A549 (cell line): ENCODE measurements at regions not wholly inside any gene's neighbourhood (a gene's known extent, or its start where the extent isn't known, plus 50 kb on each side); places are given as distances from the start of the nearest gene placed in this dataset.

Experiments
- ATAC-seq, 2 experiments: fragments of 200-7000 bp in 1 of 2; fragments of >200 bp in 1 of 2; cut with Nextera tagmentation in 1 of 2; cut with Tn5 transposase in 1 of 2; 3 replicates each; pipeline versions ENCODE4 v1.8.0 to v1.9.1; 2018 to 2020; ENCODE audit warnings: mild to moderate bottlenecking in 1 of 2, moderate library complexity in 1 of 2
- CTCF ChIA-PET: fragments of 300-600 bp; sonication (Branson Sonifier 250); formaldehyde crosslinking; extraction: SDS; loops from one replicate; lab custom pipeline; 2021; ENCODE audit warnings: antibody characterized with exemption, inconsistent platforms; lab: Yijun Ruan, JAX
- POLR2A ChIA-PET: fragments of 350-600 bp; formaldehyde crosslinking; extraction: SDS; loops from one replicate; lab custom pipeline; 2021; ENCODE audit warnings: antibody characterized with exemption, inconsistent platforms; lab: Yijun Ruan, JAX
- DNase-seq, 2 experiments: peaks; one replicate each; pipeline versions ENCODE4 v3.0.0 to v3.0.0-alpha.2; 2011 to 2016; ENCODE audit warnings: low read depth in 1 of 2, low spot score in 1 of 2
- FAIRE-seq: peaks from 2 replicates; lab custom pipeline; 2011; peaks lifted over from hg19 to GRCh38; lab: Jason Lieb, UNC
- H3K27ac ChIP-seq, 2 experiments: fragments of >200 bp; sonication (Bioruptor Twin); formaldehyde crosslinking; 3 replicates each; pipeline ENCODE4 v1.5.1; 2016 to 2017
- H3K4me1 ChIP-seq: fragments of >200 bp; sonication (Bioruptor Twin); formaldehyde crosslinking; 3 replicates; pipeline ENCODE4 v1.6.1; 2016
- H3K4me2 ChIP-seq: fragments of >200 bp; sonication (Bioruptor Twin); formaldehyde crosslinking; 3 replicates; pipeline ENCODE4 v1.6.1; 2016
- H3K4me3 ChIP-seq: fragments of >200 bp; sonication (Bioruptor Twin); formaldehyde crosslinking; 3 replicates; pipeline ENCODE4 v1.5.1; 2016
- H3K9me3 ChIP-seq: fragments of >200 bp; sonication (Bioruptor Twin); formaldehyde crosslinking; 3 replicates; pipeline ENCODE4 v1.6.1; 2016
- BCL3 ChIP-seq: fragments of >200 bp; sonication (Bioruptor Twin); formaldehyde crosslinking; IDR thresholded peaks from 3 replicates; pipeline ENCODE4 v1.6.1; 2016
- BHLHE40 ChIP-seq: IDR thresholded peaks from 2 replicates; pipeline ENCODE4 v1.6.1; 2012; ENCODE audit warnings: low read depth, low read length, inconsistent platforms
- CBX2 ChIP-seq: fragments of 200-600 bp; sonication (generic); IDR thresholded peaks from 2 replicates; pipeline ENCODE4 v1.6.1; 2016; ENCODE audit warnings: low read depth, mild to moderate bottlenecking, borderline replicate concordance
- CEBPB ChIP-seq, 2 experiments: fragments of >200 bp in 1 of 2; sonication (Bioruptor Twin) in 1 of 2; formaldehyde crosslinking in 1 of 2; IDR thresholded peaks; 2 replicates each; pipeline ENCODE4 v1.6.1; 2012 to 2016
- CHD2 ChIP-seq: fragments of 150-350 bp; IDR thresholded peaks from 2 replicates; pipeline ENCODE4 v1.6.1; 2014; ENCODE audit warnings: low read length; ENCODE audit not compliant: partially characterized antibody
- CTCF ChIP-seq: fragments of >200 bp; sonication (Bioruptor Twin); formaldehyde crosslinking; IDR thresholded peaks from 3 replicates; pipeline ENCODE4 v1.5.1; 2016
- E2F6 ChIP-seq: IDR thresholded peaks from 2 replicates; pipeline ENCODE4 v1.6.1; 2012; ENCODE audit warnings: low read depth, borderline replicate concordance
- EHMT2 ChIP-seq: fragments of 200-600 bp; sonication (generic); IDR thresholded peaks from 2 replicates; pipeline ENCODE4 v1.6.1; 2016; ENCODE audit warnings: antibody characterized with exemption, low read depth, mild to moderate bottlenecking, moderate library complexity
- FOSL2 ChIP-seq, 2 experiments: fragments of 450-650 bp in 1 of 2; fragments of >200 bp in 1 of 2; sonication (Bioruptor Twin) in 1 of 2; formaldehyde crosslinking; IDR thresholded peaks; 2 replicates each; pipeline versions ENCODE4 v1.5.0 to v1.6.1; 2016 to 2020; ENCODE audit warnings: mild to moderate bottlenecking in 1 of 2, moderate library complexity in 1 of 2
- FOXS1 ChIP-seq: fragments of 250-450 bp; sonication (Bioruptor Pico); IDR thresholded peaks from 2 replicates; pipeline ENCODE4 v1.5.0; 2020; ENCODE audit warnings: mild to moderate bottlenecking, moderate library complexity
- GATA3 ChIP-seq: IDR thresholded peaks from 2 replicates; pipeline ENCODE4 v1.6.1; 2012; ENCODE audit warnings: borderline replicate concordance
- HDAC2 ChIP-seq: fragments of 200-600 bp; sonication (generic); IDR thresholded peaks from 2 replicates; pipeline ENCODE4 v1.6.1; 2016
- HES2 ChIP-seq: fragments of >200 bp; sonication (Bioruptor Twin); formaldehyde crosslinking; IDR thresholded peaks from 2 replicates; pipeline ENCODE4 v1.6.1; 2016
- HEYL ChIP-seq: fragments of 250-450 bp; sonication (Bioruptor Pico); IDR thresholded peaks from 2 replicates; pipeline ENCODE4 v1.8.0; 2021; ENCODE audit warnings: mild to moderate bottlenecking, moderate library complexity
- HOXA7 ChIP-seq: fragments of 250-450 bp; sonication (Bioruptor Pico); IDR thresholded peaks from 2 replicates; pipeline ENCODE4 v1.5.0; 2020; ENCODE audit warnings: mild to moderate bottlenecking, moderate library complexity
- JUN ChIP-seq, 2 experiments: fragments of >200 bp; sonication (Bioruptor Twin); formaldehyde crosslinking; IDR thresholded peaks; 2 replicates in 1 of 2; 3 replicates in 1 of 2; pipeline ENCODE4 v1.6.1; 2016 to 2017
- JUNB ChIP-seq: fragments of >200 bp; sonication (Bioruptor Twin); formaldehyde crosslinking; IDR thresholded peaks from 2 replicates; pipeline ENCODE4 v1.6.1; 2016
- KDM1A ChIP-seq: fragments of 200-600 bp; sonication (generic); IDR thresholded peaks from 2 replicates; pipeline ENCODE4 v1.6.1; 2016; ENCODE audit warnings: low read depth, mild to moderate bottlenecking
- MAFK ChIP-seq: fragments of 450-650 bp; IDR thresholded peaks from 2 replicates; pipeline ENCODE4 v1.6.1; 2014; ENCODE audit not compliant: partially characterized antibody
- MAX ChIP-seq: IDR thresholded peaks from 2 replicates; pipeline ENCODE4 v1.6.1; 2012
- MYC ChIP-seq: IDR thresholded peaks from 2 replicates; pipeline ENCODE4 v1.6.1; 2012; ENCODE audit warnings: mild to moderate bottlenecking, inconsistent platforms, low read length, improper control_type of control experiment, borderline replicate concordance
- NR3C1 ChIP-seq: fragments of >200 bp; sonication (Bioruptor Twin); formaldehyde crosslinking; IDR thresholded peaks from 3 replicates; pipeline ENCODE4 v1.6.1; 2017
- POLR2A ChIP-seq: IDR thresholded peaks from 2 replicates; pipeline ENCODE4 v1.6.1; 2012; ENCODE audit warnings: mild to moderate bottlenecking, low read length
- RARB ChIP-seq: fragments of 250-450 bp; sonication (Bioruptor Pico); IDR thresholded peaks from 2 replicates; pipeline ENCODE4 v1.8.0; 2021; ENCODE audit warnings: mild to moderate bottlenecking, moderate library complexity
- RNF2 ChIP-seq: fragments of 200-600 bp; sonication (generic); IDR thresholded peaks from 2 replicates; pipeline ENCODE4 v1.6.1; 2016; ENCODE audit warnings: low read depth, mild to moderate bottlenecking, antibody characterized with exemption, moderate library complexity, borderline replicate concordance
- SREBF2 ChIP-seq: fragments of 450-650 bp; IDR thresholded peaks from 2 replicates; pipeline ENCODE4 v1.6.1; 2014; ENCODE audit warnings: mild to moderate bottlenecking, moderate library complexity
- TFCP2L1 ChIP-seq: fragments of 250-450 bp; sonication (Bioruptor Pico); IDR thresholded peaks from 2 replicates; pipeline ENCODE4 v1.5.0; 2021; ENCODE audit warnings: mild to moderate bottlenecking
- ZFP36 ChIP-seq: fragments of 450-650 bp; IDR thresholded peaks from 2 replicates; pipeline ENCODE4 v1.6.1; 2014; ENCODE audit warnings: borderline replicate concordance; ENCODE audit not compliant: partially characterized antibody
- WGBS: methylation state at CpG from one replicate; pipeline ENCODE4 v1.1.6; 2017; ENCODE audit errors: missing lambda C conversion rate; 5-methylcytosine and 5-hydroxymethylcytosine counted together

GRCh38 chr17:45704251-45704650 lies 79.9 kb upstream of the CRHR1 start (continued):
- TF ChIP-seq BCL3 (no peak), KDM1A (no peak), RNF2 (no peak)

- H3K27ac ChIP-seq: peak overlapping the region in 1 of 2 experiments; percentile 23; a peak in 2 of 6 replicates
- peak; percentile 55; the same call in 1 of the 2 replicates for TF ChIP-seq GATA3
- TF ChIP-seq FOXS1 (CRISPR knock-in tag): peak; percentile 43; the same call in 1 of the 2 replicates
- TF ChIP-seq FOSL2 (IDR thresholded peaks at IDR 0.05): peak; percentile 96
- peak; percentile 94 for TF ChIP-seq FOSL2 (CRISPR knock-in tag; IDR thresholded peaks at IDR 0.05)
- no peak for TF ChIP-seq CTCF
- TF ChIP-seq JUNB: peak; percentile 81
- TF ChIP-seq JUN (IDR thresholded peaks at IDR 0.05): peak in 1 of 2 experiments; percentile 51; a peak in 1 of 5 replicates
- no peak for TF ChIP-seq HOXA7
- peak; percentile 65 for TF ChIP-seq MAX
- TF ChIP-seq BCL3: 0 out of 3 replicates have a peak, but pooled peaks have one; percentile 19
- TF ChIP-seq HDAC2: no peak
- no peak for TF ChIP-seq TFCP2L1 (CRISPR knock-in tag)
- no peak for TF ChIP-seq SREBF2
- no peak for TF ChIP-seq BHLHE40
- TF ChIP-seq RARB: 0 out of 2 replicates have a peak, but pooled peaks have one; percentile 37
- TF ChIP-seq EHMT2: 0 out of 2 replicates have a peak, but pooled peaks have one; percentile 20
- TF ChIP-seq, all 56 proteins: peak for 9
- DNase-seq (peak; percentile 79 to 84), FAIRE-seq (peak; percentile 98), ATAC-seq (peak; percentile 82 to 90)
- Histone ChIP-seq H3K9me3 (no peaks in the 10 kb centered on the region), H3K4me2 (peak overlapping the region; percentile 42), H3K4me1 (peaks cover 32% of the 10 kb centered on the region), H3K4me3 (no peak overlapping the region)
- 28% methylated on average over 5 of the region's 5 CpGs for WGBS
- POLR2A ChIA-PET: no interaction called here
- CTCF ChIA-PET: interaction anchor here (0.7 to 1.9 kb wide), 4 partner anchors 13 to 160 kb away, joined by 3 to 4 read pairs (median 4); no protein-coding TSS in a partner anchor
Observed at GRCh38 chr17:45705123-45706009, 78.8 kb upstream of the CRHR1 start.

- 0 out of 6 replicates have a peak overlapping the region, but pooled peaks of 1 of the 2 experiments have one; percentile 9 for H3K27ac ChIP-seq
- DNase-seq (no peak), ATAC-seq (no peak), FAIRE-seq (no peak)
- CTCF ChIA-PET: interaction anchor here (0.7 to 1.9 kb wide), 4 partner anchors 13 to 159 kb away, joined by 3 to 4 read pairs (median 4); no protein-coding TSS in a partner anchor
- no peak overlapping the region; the same call in 1 of the 3 replicates for H3K4me2 ChIP-seq
- H3K9me3 ChIP-seq: no peaks in the 10 kb centered on the region
- H3K4me1 ChIP-seq: peaks cover 32% of the 10 kb centered on the region
- 70% methylated on average over 3 of the region's 3 CpGs for WGBS
- no peak overlapping the region for H3K4me3 ChIP-seq
- POLR2A ChIA-PET: no interaction called here
- TF ChIP-seq TFCP2L1 (CRISPR knock-in tag) (no peak), CHD2 (no peak), POLR2A (no peak), MAFK (no peak), ZFP36 (no peak), HES2 (no peak), E2F6 (no peak), HEYL (CRISPR knock-in tag) (no peak), EHMT2 (no peak), NR3C1 (no peak), MYC (no peak), RARB (no peak), RNF2 (no peak), CEBPB (IDR thresholded peaks at IDR 0.05) (no peak), CBX2 (no peak)
Observed at GRCh38 chr17:45706033-45706432, 78.1 kb upstream of the CRHR1 start.
